Upper lobe of left lung (tissue), 6 donors: ENCODE measurements at regions not wholly inside any gene's neighbourhood (a gene's known extent, or its start where the extent isn't known, plus 50 kb on each side); places are given as distances from the start of the nearest gene placed in this dataset.

Experiments used
- ATAC-seq, 2 donors: fragments of 200-7000 bp; cut with Tn5 transposase; one replicate each; pipeline ENCODE4 v1.9.1; 2022; ENCODE audit warnings: mild to moderate bottlenecking in 2 of 2, moderate library complexity in 2 of 2; ENCODE audit not compliant: low FRiP score in 2 of 2
- DNase-seq, 2 donors: peaks; one replicate each; pipeline ENCODE4 v3.0.0-alpha.2; 2019 to 2020
- H3K27ac ChIP-seq, 4 donors: fragments of 200-600 bp; sonication (generic); one replicate each; pipeline ENCODE4 v1.5.1; 2016 to 2019
- H3K27me3 ChIP-seq, 4 donors: fragments of 200-600 bp; sonication (generic); one replicate each; pipeline ENCODE4 v1.5.1; 2017 to 2019
- H3K36me3 ChIP-seq, 4 donors: fragments of 200-600 bp; sonication (generic); one replicate each; pipeline ENCODE4 v1.5.1; 2016 to 2019
- H3K4me1 ChIP-seq, 4 donors: fragments of 200-600 bp; sonication (generic); one replicate each; pipeline ENCODE4 v1.5.1; 2018 to 2019
- H3K4me3 ChIP-seq, 4 donors: fragments of 200-600 bp; sonication (generic); one replicate each; pipeline ENCODE4 v1.5.1; 2017 to 2019; ENCODE audit warnings: mild to moderate bottlenecking in 2 of 4, moderate library complexity in 1 of 4
- H3K9me3 ChIP-seq, 4 donors: fragments of 200-600 bp; sonication (generic); one replicate each; pipeline ENCODE4 v1.5.1; 2018 to 2019
- EP300 ChIP-seq, 4 donors: sonication (generic); formaldehyde crosslinking; IDR thresholded peaks; one replicate each; pipeline ENCODE4 v1.5.1; 2017; ENCODE audit warnings: antibody characterized with exemption in 4 of 4, control low read depth in 2 of 4
- POLR2A ChIP-seq, 4 donors: fragments of 450-650 bp; IDR thresholded peaks; one replicate each; pipeline ENCODE4 v1.5.1; 2016 to 2017; ENCODE audit warnings: antibody characterized with exemption in 4 of 4, mild to moderate bottlenecking in 2 of 4
- POLR2AphosphoS5 ChIP-seq, 2 donors: sonication (generic); formaldehyde crosslinking; IDR thresholded peaks; one replicate each; pipeline ENCODE4 v1.5.1; 2017; ENCODE audit warnings: antibody characterized with exemption in 2 of 2
- WGBS, 2 donors: methylation state at CpG; one replicate each; pipeline ENCODE4 v1.1.5; 2017 to 2018; 5-methylcytosine and 5-hydroxymethylcytosine counted together
- TF ChIP-seq, protein P1 (sequence below), 6 experiments: fragments of 450-650 bp in 4 of 6; fragments of 200-600 bp in 2 of 6; sonication (generic) in 2 of 6; IDR thresholded peaks; one replicate each; pipeline ENCODE4 v1.5.1; 2016 to 2019; ENCODE audit warnings: antibody characterized with exemption in 6 of 6
- donor health status: DM: no; HTN: no; CAD: no; lungs with moderate emphysema.
- donor health status: DM: no; HTN: yes; CAD: no; lungs with severe emphysema.

DNA sequence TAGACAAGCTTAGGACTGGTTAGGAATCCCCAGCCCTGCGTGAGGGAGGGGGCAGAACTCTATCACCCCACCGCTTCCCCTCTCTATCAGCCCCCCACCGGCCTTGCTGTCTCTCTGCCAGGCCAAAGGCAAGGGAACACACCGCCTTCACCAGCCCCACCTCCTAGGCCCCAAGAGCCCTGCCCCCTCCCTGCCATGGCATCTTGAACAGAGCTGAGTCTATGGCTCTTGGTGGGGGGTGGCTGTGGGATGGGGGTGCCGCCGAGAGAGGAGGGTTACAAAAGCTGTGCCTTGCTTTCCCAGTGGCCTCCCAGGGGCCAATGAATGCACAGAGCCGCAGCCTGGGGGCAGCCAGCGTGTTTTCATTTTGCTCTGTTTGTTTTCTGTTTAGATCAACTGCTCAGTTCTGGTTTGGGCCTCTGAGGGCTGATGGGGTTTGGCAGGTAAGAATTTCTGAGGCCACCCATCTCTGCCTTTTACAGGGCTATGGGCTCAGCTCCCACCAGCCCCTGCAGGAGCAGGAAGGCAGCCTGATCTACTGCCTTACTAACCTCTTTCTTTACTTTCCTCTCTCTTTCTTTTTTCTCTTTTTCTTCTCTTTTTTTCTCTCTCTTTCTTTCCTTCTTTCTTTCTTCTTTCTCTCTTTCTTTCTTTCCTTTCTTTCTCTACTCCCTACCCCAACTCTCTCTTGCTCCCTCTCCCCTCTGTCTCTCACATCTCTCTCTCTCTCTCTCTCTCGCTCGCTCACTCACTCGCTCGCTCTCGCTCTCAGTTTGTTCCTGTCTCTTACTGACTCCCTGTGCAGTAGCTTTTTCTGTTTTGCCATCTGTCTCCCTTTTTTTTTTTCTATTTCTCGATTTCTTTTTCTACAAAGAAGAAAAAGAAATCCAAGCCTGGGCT lies 128.3 kb downstream of the PJA1 start:
- no peak for ATAC-seq
- WGBS, 2 donors: 74 to 88% methylated on average over 9 to 14 of the region's 14 CpGs
- H3K27ac ChIP-seq: no peak overlapping the region
- TF ChIP-seq, protein P1, sequence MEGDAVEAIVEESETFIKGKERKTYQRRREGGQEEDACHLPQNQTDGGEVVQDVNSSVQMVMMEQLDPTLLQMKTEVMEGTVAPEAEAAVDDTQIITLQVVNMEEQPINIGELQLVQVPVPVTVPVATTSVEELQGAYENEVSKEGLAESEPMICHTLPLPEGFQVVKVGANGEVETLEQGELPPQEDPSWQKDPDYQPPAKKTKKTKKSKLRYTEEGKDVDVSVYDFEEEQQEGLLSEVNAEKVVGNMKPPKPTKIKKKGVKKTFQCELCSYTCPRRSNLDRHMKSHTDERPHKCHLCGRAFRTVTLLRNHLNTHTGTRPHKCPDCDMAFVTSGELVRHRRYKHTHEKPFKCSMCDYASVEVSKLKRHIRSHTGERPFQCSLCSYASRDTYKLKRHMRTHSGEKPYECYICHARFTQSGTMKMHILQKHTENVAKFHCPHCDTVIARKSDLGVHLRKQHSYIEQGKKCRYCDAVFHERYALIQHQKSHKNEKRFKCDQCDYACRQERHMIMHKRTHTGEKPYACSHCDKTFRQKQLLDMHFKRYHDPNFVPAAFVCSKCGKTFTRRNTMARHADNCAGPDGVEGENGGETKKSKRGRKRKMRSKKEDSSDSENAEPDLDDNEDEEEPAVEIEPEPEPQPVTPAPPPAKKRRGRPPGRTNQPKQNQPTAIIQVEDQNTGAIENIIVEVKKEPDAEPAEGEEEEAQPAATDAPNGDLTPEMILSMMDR (IDR thresholded peaks at IDR 0.05): no peak
- no peak for TF ChIP-seq POLR2AphosphoS5 (IDR thresholded peaks at IDR 0.05)
- no peak for TF ChIP-seq EP300 (IDR thresholded peaks at IDR 0.05)
- TF ChIP-seq POLR2A (IDR thresholded peaks at IDR 0.05): no peak
- no peak overlapping the region for H3K4me3 ChIP-seq
- H3K27me3 ChIP-seq: no peaks in the 10 kb centered on the region
- H3K4me1 ChIP-seq: no peaks in the 10 kb centered on the region
- H3K36me3 ChIP-seq: no peaks in the 10 kb centered on the region
- no peaks in the 10 kb centered on the region for H3K9me3 ChIP-seq
- no peak for DNase-seq

DNA sequence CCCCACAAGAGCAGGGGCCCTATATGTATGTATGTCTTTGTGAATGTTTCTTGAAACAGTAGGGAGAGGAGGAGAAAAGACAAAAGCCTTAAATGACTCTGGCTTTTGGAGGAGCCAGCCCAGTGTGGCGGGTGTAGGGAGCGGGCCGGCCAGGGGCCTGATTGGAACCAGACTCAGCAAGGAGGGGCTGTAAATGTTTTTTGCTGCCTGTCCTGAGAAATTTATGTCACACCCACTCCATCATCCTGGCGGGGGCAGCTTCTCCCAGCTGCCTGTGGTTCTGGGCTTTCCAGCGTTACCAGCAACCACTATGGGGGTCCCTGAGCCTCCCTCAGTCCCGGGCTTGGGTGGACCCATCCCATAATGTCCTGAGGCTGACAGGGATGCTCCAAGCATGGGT lies 130.8 kb downstream of the PJA1 start:
- TF ChIP-seq POLR2A (IDR thresholded peaks at IDR 0.05): no peak
- TF ChIP-seq EP300 (IDR thresholded peaks at IDR 0.05): no peak
- no peak for TF ChIP-seq POLR2AphosphoS5 (IDR thresholded peaks at IDR 0.05)
- H3K4me3 ChIP-seq: no peak overlapping the region
- peak in 1 of 2 donors; percentile 19 for DNase-seq
- WGBS, 2 donors: 72 to 93% methylated on average over 2 to 6 of the region's 6 CpGs
- no peaks in the 10 kb centered on the region for H3K36me3 ChIP-seq
- ATAC-seq: no peak
- H3K9me3 ChIP-seq: no peaks in the 10 kb centered on the region
- H3K27ac ChIP-seq: no peak overlapping the region
- no peaks in the 10 kb centered on the region for H3K4me1 ChIP-seq
- no peaks in the 10 kb centered on the region for H3K27me3 ChIP-seq

DNA sequence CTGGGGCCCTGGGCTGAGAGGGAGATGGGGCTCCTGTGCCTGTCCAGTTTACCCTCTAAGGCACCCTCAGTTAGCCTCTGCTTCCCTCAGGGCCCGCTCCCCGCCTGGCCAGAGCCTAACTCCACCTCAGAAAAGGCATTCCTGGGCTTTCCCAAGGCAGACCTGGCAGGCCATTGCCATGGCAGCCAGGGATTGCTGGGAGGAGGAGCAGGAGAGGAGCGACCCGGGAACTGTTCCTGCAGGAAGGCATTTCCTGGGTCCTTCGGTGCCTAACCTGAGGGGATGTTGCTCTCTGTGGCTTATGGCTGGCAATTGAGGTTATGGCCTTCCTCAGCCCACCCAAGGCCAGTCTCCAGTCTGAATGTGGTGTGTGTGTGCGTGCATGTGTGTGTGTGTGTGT lies 131.3 kb downstream of the PJA1 start:
- DNase-seq (no peak), ATAC-seq (no peak)
- no peak overlapping the region for H3K27ac ChIP-seq
- TF ChIP-seq EP300 (IDR thresholded peaks at IDR 0.05): no peak
- TF ChIP-seq, protein P1 (IDR thresholded peaks at IDR 0.05): no peak
- TF ChIP-seq POLR2AphosphoS5 (IDR thresholded peaks at IDR 0.05): no peak
- no peak for TF ChIP-seq POLR2A (IDR thresholded peaks at IDR 0.05)
- no peaks in the 10 kb centered on the region for H3K36me3 ChIP-seq
- no peak overlapping the region for H3K4me3 ChIP-seq
- no peaks in the 10 kb centered on the region for H3K4me1 ChIP-seq
- no peaks in the 10 kb centered on the region for H3K27me3 ChIP-seq
- no peaks in the 10 kb centered on the region for H3K9me3 ChIP-seq
- WGBS, 2 donors: 73% methylated on average over 6 of the region's 6 CpGs; no CpG with 5 or more reads in 1 of the 2 donors

DNA sequence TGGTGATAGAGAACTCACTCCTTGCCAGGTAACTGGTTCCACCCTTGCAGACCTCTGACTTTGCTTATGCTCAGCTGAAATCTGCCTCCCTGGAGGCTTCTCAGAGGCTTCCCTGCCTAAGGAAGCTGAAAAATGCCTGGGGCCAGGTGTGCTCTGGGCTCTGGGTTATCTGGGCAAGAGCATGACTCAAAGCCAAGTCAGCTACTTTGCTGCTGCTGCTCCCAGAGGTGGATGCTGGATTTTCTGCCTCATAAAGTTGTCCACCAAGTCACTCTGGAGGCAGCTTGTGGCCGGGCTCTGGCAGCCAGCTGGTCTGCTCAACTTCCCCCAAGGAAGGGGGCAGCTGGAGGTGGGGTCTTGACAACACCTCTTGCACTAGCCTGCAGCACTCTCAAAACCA lies 132.7 kb downstream of the PJA1 start:
- H3K27me3 ChIP-seq: no peaks in the 10 kb centered on the region
- DNase-seq (no peak), ATAC-seq (no peak)
- peaks cover 0 to 8% (median 5%) of the 10 kb centered on the region in 4 donors for H3K4me1 ChIP-seq
- H3K9me3 ChIP-seq: no peaks in the 10 kb centered on the region
- TF ChIP-seq POLR2AphosphoS5 (IDR thresholded peaks at IDR 0.05) (no peak), EP300 (IDR thresholded peaks at IDR 0.05) (no peak), POLR2A (IDR thresholded peaks at IDR 0.05) (no peak)
- TF ChIP-seq, protein P1 (IDR thresholded peaks at IDR 0.05): no peak
- no peaks in the 10 kb centered on the region for H3K36me3 ChIP-seq
- no peak overlapping the region for H3K27ac ChIP-seq
- WGBS, 2 donors: 89% methylated on average over 1 of the region's 1 CpG; no CpG with 5 or more reads in 1 of the 2 donors
- H3K4me3 ChIP-seq: no peak overlapping the region

DNA sequence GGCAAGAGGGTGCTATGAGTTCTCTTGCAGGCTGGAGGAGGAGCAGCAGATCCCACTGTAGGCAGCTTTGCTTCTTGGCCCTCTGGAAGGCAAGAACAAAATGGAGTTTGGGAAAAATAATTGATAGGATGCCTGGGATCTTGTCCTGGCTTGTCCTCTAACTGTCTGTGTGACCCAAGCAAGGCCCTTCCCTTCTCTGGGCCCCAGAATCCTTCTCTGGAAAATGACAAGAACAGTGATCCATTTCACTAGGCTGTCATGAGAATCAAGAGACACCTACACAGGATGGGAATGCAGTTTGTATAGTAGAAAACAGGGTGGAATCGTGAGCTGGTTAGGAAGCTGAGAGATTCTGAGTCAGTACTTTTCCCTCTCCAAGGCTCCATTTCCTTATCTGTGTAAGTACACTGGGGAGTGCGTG lies 133.3 kb downstream of the PJA1 start:
- TF ChIP-seq, protein P1 (IDR thresholded peaks at IDR 0.05): no peak
- TF ChIP-seq POLR2AphosphoS5 (IDR thresholded peaks at IDR 0.05) (no peak), EP300 (IDR thresholded peaks at IDR 0.05) (no peak)
- DNase-seq: no peak
- no peak for ATAC-seq

More for the DNA sequence above, 133.3 kb downstream of the PJA1 start:
- Histone ChIP-seq H3K27me3 (no peaks in the 10 kb centered on the region), H3K27ac (no peak overlapping the region), H3K4me1 (peaks cover 0 to 13% (median 9%) of the 10 kb centered on the region in 4 donors), H3K9me3 (no peaks in the 10 kb centered on the region), H3K36me3 (no peaks in the 10 kb centered on the region), H3K4me3 (no peak overlapping the region)
- WGBS, 2 donors: 56 to 58% methylated on average over 2 of the region's 2 CpGs
